Ovary (tissue), 7 donors: ENCODE measurements at regions not wholly inside any gene's neighbourhood (a gene's known extent, or its start where the extent isn't known, plus 50 kb on each side); places are given as distances from the start of the nearest gene placed in this dataset.

ENCODE experiments used
- DNase-seq, 5 donors: peaks; one replicate each; pipeline ENCODE4 v3.0.0-alpha.2; 2019 to 2020
- H3K27ac ChIP-seq, 2 donors: fragments of 200-600 bp; one replicate each; pipeline versions ENCODE4 v1.5.1 to v1.8.0; 2019 to 2022
- H3K27me3 ChIP-seq: fragments of 200-600 bp; one replicate; pipeline ENCODE4 v1.8.0; 2022
- H3K36me3 ChIP-seq: fragments of 200-600 bp; sonication (generic); one replicate; pipeline ENCODE4 v1.5.1; 2019
- H3K4me1 ChIP-seq: one replicate; pipeline ENCODE4 v1.8.1; 2013; ENCODE audit warnings: mild to moderate bottlenecking, moderate library complexity; ENCODE audit not compliant: insufficient read depth
- H3K4me3 ChIP-seq: fragments of 200-600 bp; sonication (generic); one replicate; pipeline ENCODE4 v1.5.1; 2017
- H3K9me3 ChIP-seq, 2 donors: fragments of 200-600 bp in 1 of 2; sonication (generic) in 1 of 2; one replicate each; pipeline versions ENCODE4 v1.5.1 to v1.8.1; 2013 to 2019; ENCODE audit warnings: mild to moderate bottlenecking in 1 of 2, moderate library complexity in 1 of 2
- CTCF ChIP-seq, 3 donors: fragments of 450-650 bp in 2 of 3; fragments of 200-600 bp in 1 of 3; IDR thresholded peaks; one replicate each; pipeline versions ENCODE4 v1.5.1 to v1.8.0; 2016 to 2022; ENCODE audit warnings: antibody characterized with exemption in 3 of 3, mild to moderate bottlenecking in 1 of 3
- EP300 ChIP-seq: sonication (generic); formaldehyde crosslinking; IDR thresholded peaks from one replicate; pipeline ENCODE4 v1.6.1; 2017; ENCODE audit warnings: antibody characterized with exemption
- POLR2A ChIP-seq: fragments of 450-650 bp; IDR thresholded peaks from one replicate; pipeline ENCODE4 v1.6.1; 2017; ENCODE audit warnings: antibody characterized with exemption, mild to moderate bottlenecking, moderate library complexity
- WGBS, 3 donors: extraction: QIAGEN DNeasy Blood & Tissue Kit in 1 of 3; methylation state at CpG; one replicate each; pipeline versions ENCODE4 v1.1.5 to v1.1.7; 2013 to 2017; 5-methylcytosine and 5-hydroxymethylcytosine counted together
- intact Hi-C, 4 donors: fragments of 100-400 bp; cut with DNase I; formaldehyde crosslinking; loops; one replicate each; pipeline versions ENCODE4 v1.11.0 to v1.15.1; 2022 to 2023
- donor health status: DM: no; HTN: no; CAD: no; lungs with moderate emphysema.
- donor health status: DM: no; HTN: no; CAD: no.
- donor health status: Bipolar disorder and iron deficiency.
- donor health status: DM: no; HTN: no; CAD: no.
- donor health status: DM: yes; HTN: yes; CAD: no.

- 38 to 41% (median 40%) methylated on average over 6 of the region's 6 CpGs for WGBS, 3 donors
- H3K4me1 ChIP-seq: no peaks in the 10 kb centered on the region
- intact Hi-C loops: no loop called here
- no peak for TF ChIP-seq POLR2A
- TF ChIP-seq EP300: no peak
- no peak for TF ChIP-seq CTCF (IDR thresholded peaks at IDR 0.05)
- no peak overlapping the region for H3K27ac ChIP-seq
- DNase-seq: no peak
- no peaks in the 10 kb centered on the region for H3K27me3 ChIP-seq
- H3K9me3 ChIP-seq: no peaks in the 10 kb centered on the region
- H3K36me3 ChIP-seq: no peaks in the 10 kb centered on the region
- no peak overlapping the region for H3K4me3 ChIP-seq
Observed at GRCh38 chr12:115859231-115859630, 418.3 kb downstream of the MED13L start.

GRCh38 chr12:115857923-115858322 is 419.6 kb downstream of the MED13L start:
- Histone ChIP-seq H3K27ac (no peak overlapping the region), H3K4me1 (no peaks in the 10 kb centered on the region), H3K4me3 (no peak overlapping the region), H3K9me3 (no peaks in the 10 kb centered on the region), H3K36me3 (no peaks in the 10 kb centered on the region), H3K27me3 (no peaks in the 10 kb centered on the region)
- TF ChIP-seq CTCF (IDR thresholded peaks at IDR 0.05) (no peak), POLR2A (no peak), EP300 (no peak)
- 75 to 87% (median 83%) methylated on average over 3 of the region's 3 CpGs for WGBS, 3 donors
- DNase-seq: no peak
- intact Hi-C loops: no loop called here

- no peaks in the 10 kb centered on the region for H3K9me3 ChIP-seq
- no peaks in the 10 kb centered on the region for H3K27me3 ChIP-seq
- H3K4me3 ChIP-seq: no peak overlapping the region
- 67 to 71% (median 68%) methylated on average over 7 of the region's 7 CpGs for WGBS, 3 donors
- no peaks in the 10 kb centered on the region for H3K4me1 ChIP-seq
- no peak overlapping the region for H3K27ac ChIP-seq
- TF ChIP-seq EP300 (no peak), POLR2A (no peak), CTCF (IDR thresholded peaks at IDR 0.05) (no peak)
- intact Hi-C loops: no loop called here
- H3K36me3 ChIP-seq: no peaks in the 10 kb centered on the region
- DNase-seq: no peak
Observed at GRCh38 chr12:115857160-115857920, 420.2 kb downstream of the MED13L start.

- no peak for DNase-seq
- Histone ChIP-seq H3K36me3 (no peaks in the 10 kb centered on the region), H3K27me3 (no peaks in the 10 kb centered on the region), H3K4me3 (no peak overlapping the region), H3K4me1 (no peaks in the 10 kb centered on the region), H3K27ac (no peak overlapping the region), H3K9me3 (no peaks in the 10 kb centered on the region)
- WGBS, 3 donors: 90 to 93% (median 91%) methylated on average over 1 of the region's 1 CpG
- TF ChIP-seq EP300 (no peak), POLR2A (no peak), CTCF (IDR thresholded peaks at IDR 0.05) (no peak)
- intact Hi-C loops: no loop called here
Observed at GRCh38 chr12:115852054-115852453, 425.4 kb downstream of the MED13L start.
